ENCODE measurements at regions not wholly inside any gene's neighbourhood (a gene's known extent, or its start where the extent isn't known, plus 50 kb on each side); places are given as distances from the start of the nearest gene placed in this dataset.

DNA sequence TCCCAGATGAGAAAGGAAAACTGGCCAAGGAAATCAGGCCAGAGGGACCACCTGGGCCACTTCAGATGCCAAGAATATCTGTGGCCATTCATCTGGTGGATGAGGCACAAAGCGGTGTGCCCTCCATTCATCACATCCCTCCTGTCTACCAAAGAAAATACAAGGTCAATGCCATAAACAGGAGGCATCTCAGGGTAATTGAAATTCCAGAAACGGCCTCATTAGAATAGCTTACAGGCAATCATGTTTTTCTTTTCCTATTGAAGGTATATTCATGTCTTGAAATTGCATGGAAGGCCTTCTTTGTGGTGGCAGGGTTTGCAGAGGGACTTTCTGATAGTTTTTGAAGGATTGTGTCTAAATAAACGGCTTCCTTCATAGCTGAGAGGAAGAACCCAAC lies 578.3 kb downstream of the HAO1 start:
- Histone ChIP-seq H3K27me3 (replicated peaks; ENCODE audit: insufficient read depth) (no peaks in the 10 kb centered on the region), H3K9me3 (no peaks in the 10 kb centered on the region), H3K27ac (no peak overlapping the region), H3K36me3 (no peaks in the 10 kb centered on the region), H3K4me3 (no peak overlapping the region), H3K4me1 (replicated peaks) (no peaks in the 10 kb centered on the region)
- WGBS, result 92% methylated on average over 3 of the region's 3 CpGs
- intact Hi-C loops (cut with DNase I), result no loop called here
- no peak for DNase-seq (ENCODE audit: low spot score)
- TF ChIP-seq, protein P1, sequence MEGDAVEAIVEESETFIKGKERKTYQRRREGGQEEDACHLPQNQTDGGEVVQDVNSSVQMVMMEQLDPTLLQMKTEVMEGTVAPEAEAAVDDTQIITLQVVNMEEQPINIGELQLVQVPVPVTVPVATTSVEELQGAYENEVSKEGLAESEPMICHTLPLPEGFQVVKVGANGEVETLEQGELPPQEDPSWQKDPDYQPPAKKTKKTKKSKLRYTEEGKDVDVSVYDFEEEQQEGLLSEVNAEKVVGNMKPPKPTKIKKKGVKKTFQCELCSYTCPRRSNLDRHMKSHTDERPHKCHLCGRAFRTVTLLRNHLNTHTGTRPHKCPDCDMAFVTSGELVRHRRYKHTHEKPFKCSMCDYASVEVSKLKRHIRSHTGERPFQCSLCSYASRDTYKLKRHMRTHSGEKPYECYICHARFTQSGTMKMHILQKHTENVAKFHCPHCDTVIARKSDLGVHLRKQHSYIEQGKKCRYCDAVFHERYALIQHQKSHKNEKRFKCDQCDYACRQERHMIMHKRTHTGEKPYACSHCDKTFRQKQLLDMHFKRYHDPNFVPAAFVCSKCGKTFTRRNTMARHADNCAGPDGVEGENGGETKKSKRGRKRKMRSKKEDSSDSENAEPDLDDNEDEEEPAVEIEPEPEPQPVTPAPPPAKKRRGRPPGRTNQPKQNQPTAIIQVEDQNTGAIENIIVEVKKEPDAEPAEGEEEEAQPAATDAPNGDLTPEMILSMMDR (IDR thresholded peaks at IDR 0.05), result no peak
- TF ChIP-seq POLR2A (IDR thresholded peaks at IDR 0.05), result no peak
- TF ChIP-seq POLR2AphosphoS5 (IDR thresholded peaks at IDR 0.05), result no peak

DNA sequence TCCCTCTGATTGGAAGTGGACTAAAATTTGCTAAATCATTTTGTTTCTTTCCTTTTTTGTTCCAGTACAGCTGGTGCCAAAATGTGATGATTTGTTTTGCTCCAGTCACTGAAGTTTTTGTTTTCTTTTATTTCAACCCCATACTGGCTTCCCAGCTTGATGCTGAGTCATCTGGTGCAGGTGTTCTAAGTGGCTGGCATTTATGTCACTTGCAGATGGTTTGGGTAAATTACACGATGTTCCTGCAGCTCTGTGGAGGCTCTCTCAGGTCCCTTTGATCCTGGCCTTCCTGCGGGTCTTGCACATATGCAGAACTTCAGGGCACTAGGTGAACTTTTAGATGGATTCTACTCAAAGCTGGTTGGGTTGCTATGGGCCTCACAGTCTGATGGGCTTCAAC lies 577.7 kb downstream of the HAO1 start:
- no peaks in the 10 kb centered on the region for H3K36me3 ChIP-seq
- 40% methylated on average over 2 of the region's 2 CpGs for WGBS
- no peaks in the 10 kb centered on the region for H3K27me3 ChIP-seq (replicated peaks; ENCODE audit: insufficient read depth)
- H3K4me3 ChIP-seq, result no peak overlapping the region
- no peaks in the 10 kb centered on the region for H3K9me3 ChIP-seq
- intact Hi-C loops (cut with DNase I), result no loop called here
- no peak for TF ChIP-seq POLR2A (IDR thresholded peaks at IDR 0.05)
- TF ChIP-seq, protein P1 (IDR thresholded peaks at IDR 0.05), result no peak
- TF ChIP-seq POLR2AphosphoS5 (IDR thresholded peaks at IDR 0.05), result no peak
- no peaks in the 10 kb centered on the region for H3K4me1 ChIP-seq (replicated peaks)
- no peak for DNase-seq (ENCODE audit: low spot score)
- H3K27ac ChIP-seq, result no peak overlapping the region

DNA sequence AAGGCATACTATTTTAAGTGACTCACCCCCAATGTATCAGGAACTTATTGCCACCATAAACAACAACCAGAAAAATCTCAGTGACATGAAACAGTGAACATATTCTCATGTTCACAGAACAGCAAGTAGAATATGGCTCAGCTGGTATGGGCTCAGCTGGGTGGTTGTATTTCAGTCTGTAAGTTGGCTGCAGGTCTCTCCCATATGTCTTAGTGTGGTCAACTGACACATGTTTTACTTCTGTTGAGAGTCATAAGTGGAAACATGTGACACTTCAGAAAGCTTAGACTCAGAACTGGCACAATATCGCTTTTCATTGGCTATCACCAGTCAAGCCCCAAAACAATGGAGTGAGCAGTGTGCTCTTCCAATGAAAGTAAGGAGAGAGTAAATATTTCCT lies 574.1 kb downstream of the HAO1 start:
- no peak for DNase-seq (ENCODE audit: low spot score)
- H3K27ac ChIP-seq, result no peak overlapping the region
- no peak overlapping the region for H3K4me3 ChIP-seq
- intact Hi-C loops (cut with DNase I), result no loop called here
- 100% methylated on average over 1 of the region's 1 CpG for WGBS
- H3K4me1 ChIP-seq (replicated peaks), result no peaks in the 10 kb centered on the region
- no peaks in the 10 kb centered on the region for H3K9me3 ChIP-seq
- TF ChIP-seq POLR2A (IDR thresholded peaks at IDR 0.05) (no peak), POLR2AphosphoS5 (IDR thresholded peaks at IDR 0.05) (no peak)
- TF ChIP-seq, protein P1 (IDR thresholded peaks at IDR 0.05), result no peak
- no peaks in the 10 kb centered on the region for H3K36me3 ChIP-seq
- no peaks in the 10 kb centered on the region for H3K27me3 ChIP-seq (replicated peaks; ENCODE audit: insufficient read depth)

DNA sequence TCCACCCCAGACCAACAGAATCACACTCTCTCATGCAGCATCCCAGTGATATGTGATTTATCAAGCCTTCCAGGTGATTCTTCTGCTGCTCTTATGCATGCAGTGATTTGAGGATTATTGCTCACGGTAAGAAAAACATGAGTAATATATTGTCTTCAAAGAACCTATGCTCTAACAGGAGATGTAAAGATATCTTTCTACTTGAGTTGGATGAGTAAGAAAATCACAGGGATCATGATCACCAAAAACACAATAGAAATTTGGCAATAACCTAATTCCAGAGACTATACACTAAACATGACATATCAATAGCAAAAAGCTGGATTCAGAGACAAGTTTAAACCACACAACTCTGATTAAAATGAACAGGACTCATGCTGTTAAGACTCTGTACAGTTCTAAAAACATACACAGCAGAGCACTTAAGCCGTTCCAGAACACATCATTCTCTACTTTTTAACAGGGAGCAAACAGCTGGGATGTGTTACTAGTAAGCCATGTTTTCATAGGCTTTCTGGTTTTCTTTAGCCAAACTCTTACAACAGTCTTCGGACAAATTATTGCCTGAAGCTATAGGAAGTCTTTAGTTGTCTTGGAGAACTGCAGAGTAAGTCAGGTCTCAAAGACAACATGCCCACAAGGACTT lies 568.6 kb downstream of the HAO1 start:
- Histone ChIP-seq H3K27ac (no peak overlapping the region), H3K27me3 (replicated peaks; ENCODE audit: insufficient read depth) (no peaks in the 10 kb centered on the region), H3K36me3 (no peaks in the 10 kb centered on the region), H3K9me3 (no peaks in the 10 kb centered on the region), H3K4me1 (replicated peaks) (no peaks in the 10 kb centered on the region), H3K4me3 (no peak overlapping the region)
- DNase-seq (ENCODE audit: low spot score), result no peak
- TF ChIP-seq POLR2AphosphoS5 (IDR thresholded peaks at IDR 0.05), result no peak
- TF ChIP-seq, protein P1 (IDR thresholded peaks at IDR 0.05), result no peak
- TF ChIP-seq POLR2A (IDR thresholded peaks at IDR 0.05), result no peak
- intact Hi-C loops (cut with DNase I), result no loop called here
- WGBS, result 45% methylated on average over 3 of the region's 3 CpGs

DNA sequence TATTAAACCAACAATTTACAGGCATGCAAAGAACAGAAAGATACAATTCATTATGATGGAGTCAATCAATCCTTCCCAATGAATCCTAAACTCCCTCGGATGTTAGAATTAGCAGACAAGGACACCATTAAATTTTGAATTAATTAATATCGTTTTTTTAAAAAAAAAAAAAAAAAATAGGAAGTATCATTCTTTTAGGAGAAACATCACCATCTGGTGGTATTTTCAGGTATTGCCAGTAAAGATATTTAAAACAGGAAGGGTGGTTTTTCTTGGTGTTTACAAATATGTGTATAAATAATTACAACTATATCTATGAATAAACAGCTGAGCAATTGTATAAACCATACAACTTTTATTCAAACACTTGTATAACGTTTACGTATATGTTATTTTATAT lies 564.4 kb downstream of the HAO1 start:
- no peaks in the 10 kb centered on the region for H3K4me1 ChIP-seq (replicated peaks)
- intact Hi-C loops (cut with DNase I), result no loop called here
- H3K9me3 ChIP-seq, result no peaks in the 10 kb centered on the region
- no peak for TF ChIP-seq POLR2A (IDR thresholded peaks at IDR 0.05)
- TF ChIP-seq POLR2AphosphoS5 (IDR thresholded peaks at IDR 0.05), result no peak
- TF ChIP-seq, protein P1 (IDR thresholded peaks at IDR 0.05), result peak in 3 of 4 experiments; percentile 18 to 38 (median 18)
- no peak overlapping the region for H3K4me3 ChIP-seq
- H3K27ac ChIP-seq, result no peak overlapping the region
- WGBS, result 52% methylated on average over 4 of the region's 4 CpGs
- no peaks in the 10 kb centered on the region for H3K27me3 ChIP-seq (replicated peaks; ENCODE audit: insufficient read depth)
- no peak for DNase-seq (ENCODE audit: low spot score)
- no peaks in the 10 kb centered on the region for H3K36me3 ChIP-seq
